KMS-11 (cell line): ENCODE measurements at regions not wholly inside any gene's neighbourhood (a gene's known extent, or its start where the extent isn't known, plus 50 kb on each side); places are given as distances from the start of the nearest gene placed in this dataset.

ENCODE experiments used
- H2AFZ ChIP-seq: fragments of 200-600 bp; sonication (generic); 2 replicates; pipeline ENCODE4 v1.6.1; 2016; ENCODE audit warnings: antibody characterized with exemption, mixed run types, low read depth
- H3K27ac ChIP-seq: fragments of 200-600 bp; sonication (generic); 2 replicates; pipeline ENCODE4 v1.6.1; 2016; ENCODE audit warnings: mild to moderate bottlenecking, mixed run types
- H3K27me3 ChIP-seq: fragments of 200-600 bp; sonication (generic); 2 replicates; pipeline ENCODE4 v1.6.1; 2017; ENCODE audit warnings: mild to moderate bottlenecking, low read depth, mixed run types, moderate library complexity; ENCODE audit not compliant: insufficient read depth
- H3K36me3 ChIP-seq: fragments of 200-600 bp; sonication (generic); 2 replicates; pipeline ENCODE4 v1.6.1; 2017; ENCODE audit warnings: mild to moderate bottlenecking, mixed run types; ENCODE audit not compliant: insufficient read depth
- H3K4me1 ChIP-seq: fragments of 200-600 bp; sonication (generic); 2 replicates; pipeline ENCODE4 v1.6.1; 2016; ENCODE audit warnings: mild to moderate bottlenecking, low read depth, mixed run types; ENCODE audit not compliant: poor library complexity, severe bottlenecking
- H3K4me2 ChIP-seq: fragments of 200-600 bp; sonication (generic); 2 replicates; pipeline ENCODE4 v1.7.0; 2016; ENCODE audit warnings: mild to moderate bottlenecking, mixed run types
- H3K4me3 ChIP-seq: fragments of 200-600 bp; sonication (generic); IDR thresholded peaks from 2 replicates; pipeline ENCODE4 v1.6.1; 2017; ENCODE audit warnings: low read depth, low read length, mixed read lengths; ENCODE audit not compliant: insufficient read depth
- H3K79me2 ChIP-seq: fragments of 200-600 bp; sonication (generic); 2 replicates; pipeline ENCODE4 v1.6.1; 2016; ENCODE audit warnings: low read depth, mixed run types; ENCODE audit not compliant: insufficient read depth
- H3K9ac ChIP-seq: fragments of 200-600 bp; sonication (generic); 2 replicates; pipeline ENCODE4 v1.6.1; 2016; ENCODE audit warnings: mild to moderate bottlenecking, mixed run types
- H4K20me1 ChIP-seq: fragments of 200-600 bp; sonication (generic); 2 replicates; pipeline ENCODE4 v1.6.1; 2016; ENCODE audit warnings: mild to moderate bottlenecking, mixed run types; ENCODE audit not compliant: insufficient read depth
- TF ChIP-seq, protein P1 (sequence below): fragments of 200-600 bp; sonication (generic); conservative IDR thresholded peaks from 2 replicates; pipeline ENCODE4 v1.6.1; 2017; ENCODE audit warnings: low read depth, mild to moderate bottlenecking, antibody characterized with exemption, low read length, moderate library complexity, mixed read lengths

DNA sequence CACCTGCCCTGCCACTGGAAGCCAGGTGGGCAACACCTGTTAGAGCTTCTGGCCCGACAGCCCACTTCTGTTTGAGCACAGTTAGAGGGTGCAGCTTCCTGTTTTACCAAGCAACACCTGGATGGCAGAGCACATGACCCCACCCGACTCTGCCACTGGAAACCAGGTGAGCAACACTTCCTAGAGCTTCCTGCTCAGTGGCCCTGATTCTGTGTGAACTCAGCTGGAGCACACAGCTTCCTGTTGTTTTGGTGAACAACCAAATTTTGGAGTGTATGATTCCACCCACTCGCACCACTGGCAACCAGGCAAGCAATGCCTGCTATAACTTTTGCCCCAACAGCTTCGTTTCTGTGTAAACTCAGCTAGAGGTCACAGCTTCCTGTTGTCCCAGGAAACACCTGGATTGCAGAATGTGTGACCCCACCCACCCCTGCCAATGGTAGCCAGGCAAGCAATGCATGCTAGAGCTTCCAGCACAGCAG, 163.8 kb upstream of the KLF8 start:
- H3K27ac ChIP-seq, result no peak overlapping the region
- H3K4me2 ChIP-seq, result no peak overlapping the region
- TF ChIP-seq, protein P1, sequence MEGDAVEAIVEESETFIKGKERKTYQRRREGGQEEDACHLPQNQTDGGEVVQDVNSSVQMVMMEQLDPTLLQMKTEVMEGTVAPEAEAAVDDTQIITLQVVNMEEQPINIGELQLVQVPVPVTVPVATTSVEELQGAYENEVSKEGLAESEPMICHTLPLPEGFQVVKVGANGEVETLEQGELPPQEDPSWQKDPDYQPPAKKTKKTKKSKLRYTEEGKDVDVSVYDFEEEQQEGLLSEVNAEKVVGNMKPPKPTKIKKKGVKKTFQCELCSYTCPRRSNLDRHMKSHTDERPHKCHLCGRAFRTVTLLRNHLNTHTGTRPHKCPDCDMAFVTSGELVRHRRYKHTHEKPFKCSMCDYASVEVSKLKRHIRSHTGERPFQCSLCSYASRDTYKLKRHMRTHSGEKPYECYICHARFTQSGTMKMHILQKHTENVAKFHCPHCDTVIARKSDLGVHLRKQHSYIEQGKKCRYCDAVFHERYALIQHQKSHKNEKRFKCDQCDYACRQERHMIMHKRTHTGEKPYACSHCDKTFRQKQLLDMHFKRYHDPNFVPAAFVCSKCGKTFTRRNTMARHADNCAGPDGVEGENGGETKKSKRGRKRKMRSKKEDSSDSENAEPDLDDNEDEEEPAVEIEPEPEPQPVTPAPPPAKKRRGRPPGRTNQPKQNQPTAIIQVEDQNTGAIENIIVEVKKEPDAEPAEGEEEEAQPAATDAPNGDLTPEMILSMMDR, result no peak
- no peaks in the 10 kb centered on the region for H3K27me3 ChIP-seq
- no peak overlapping the region for H3K4me3 ChIP-seq
- H3K36me3 ChIP-seq, result no peaks in the 10 kb centered on the region
- H3K4me1 ChIP-seq, result peaks cover 35% of the 10 kb centered on the region
- no peaks in the 10 kb centered on the region for H4K20me1 ChIP-seq
- no peaks in the 10 kb centered on the region for H3K79me2 ChIP-seq
- no peak overlapping the region for H3K9ac ChIP-seq
- no peak overlapping the region for H2AFZ ChIP-seq

DNA sequence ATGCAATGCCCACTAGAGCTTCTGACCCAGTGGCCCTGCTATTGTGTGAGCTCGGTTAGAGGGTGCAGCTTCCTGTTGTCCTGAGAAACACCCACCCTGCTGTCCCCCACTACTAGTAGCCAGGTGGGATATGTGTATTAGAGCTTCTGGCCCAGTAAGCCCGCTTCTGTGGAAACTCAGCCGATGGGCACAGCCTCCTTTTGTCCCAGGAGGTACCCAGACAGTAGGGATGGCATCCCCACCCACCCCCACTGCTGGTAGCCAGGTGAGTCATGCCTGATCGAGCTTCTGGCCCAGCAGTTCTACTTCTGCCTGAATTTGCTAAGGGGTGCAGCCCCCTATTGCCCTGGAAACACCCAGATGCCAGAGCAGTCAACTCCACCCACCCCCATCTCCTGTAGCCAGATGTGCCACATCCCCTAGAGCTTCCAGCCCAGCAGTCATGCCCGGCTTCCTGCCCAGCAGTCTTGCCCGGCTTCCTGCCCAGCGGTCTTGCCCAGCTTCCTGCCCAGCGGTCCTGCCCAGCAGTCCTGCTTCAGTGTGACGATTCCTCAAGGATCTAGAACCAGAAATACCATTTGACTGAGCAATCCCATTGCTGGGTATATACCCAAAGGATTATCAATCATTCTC, 162.7 kb upstream of the KLF8 start:
- Histone ChIP-seq H3K27ac (no peak overlapping the region), H3K9ac (no peak overlapping the region), H3K27me3 (no peaks in the 10 kb centered on the region), H3K36me3 (no peaks in the 10 kb centered on the region), H4K20me1 (no peaks in the 10 kb centered on the region), H3K79me2 (no peaks in the 10 kb centered on the region), H3K4me1 (peaks cover 35% of the 10 kb centered on the region), H3K4me2 (no peak overlapping the region), H2AFZ (no peak overlapping the region), H3K4me3 (no peak overlapping the region)
- TF ChIP-seq, protein P1, result no peak

DNA sequence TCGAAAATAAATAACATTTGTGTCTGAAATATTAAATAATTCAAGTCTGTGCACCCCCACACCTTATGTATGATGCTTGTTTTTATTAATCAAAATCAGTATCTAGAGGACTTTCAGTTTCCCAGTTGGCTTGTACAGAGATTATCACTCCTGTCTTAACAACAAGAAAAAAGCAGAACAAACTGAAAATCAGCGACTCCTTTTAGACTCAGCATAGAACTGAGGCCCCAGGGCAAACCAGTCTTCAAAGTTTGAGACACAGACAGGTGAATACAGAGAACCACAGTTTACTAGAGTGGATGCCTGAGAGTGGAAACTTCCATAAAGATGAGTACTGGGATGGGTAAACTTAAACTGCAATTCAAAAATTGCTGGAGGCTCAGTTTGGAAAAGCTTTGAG, 142.8 kb upstream of the KLF8 start:
- Histone ChIP-seq H2AFZ (no peak overlapping the region), H3K79me2 (no peaks in the 10 kb centered on the region), H3K27ac (no peak overlapping the region), H3K36me3 (no peaks in the 10 kb centered on the region), H3K4me1 (no peaks in the 10 kb centered on the region), H3K4me2 (no peak overlapping the region), H4K20me1 (no peaks in the 10 kb centered on the region), H3K27me3 (no peaks in the 10 kb centered on the region), H3K9ac (no peak overlapping the region), H3K4me3 (no peak overlapping the region)
- TF ChIP-seq, protein P1, result no peak

DNA sequence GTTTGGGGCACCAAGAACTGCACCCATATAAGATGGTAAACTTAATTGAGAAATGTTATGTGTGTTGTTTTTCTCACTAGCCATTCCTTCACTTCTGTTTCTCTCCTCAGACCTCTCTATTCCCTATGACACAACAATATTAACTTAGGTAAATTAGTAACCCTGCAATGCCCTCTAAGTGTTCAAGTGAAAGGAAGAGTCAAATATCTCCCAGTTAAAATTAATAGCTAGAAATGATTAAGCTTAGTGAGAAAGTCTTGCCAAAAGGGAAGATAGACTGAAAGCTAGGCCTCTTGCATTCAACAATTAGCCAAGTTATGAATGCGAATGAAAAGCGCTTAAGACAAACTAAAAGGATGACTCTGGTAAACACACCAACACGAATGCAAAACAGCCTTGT, 132.9 kb upstream of the KLF8 start:
- Histone ChIP-seq H3K4me3 (no peak overlapping the region), H2AFZ (no peak overlapping the region), H3K4me2 (no peak overlapping the region), H3K9ac (no peak overlapping the region), H3K4me1 (no peaks in the 10 kb centered on the region), H4K20me1 (no peaks in the 10 kb centered on the region), H3K27me3 (no peaks in the 10 kb centered on the region), H3K79me2 (no peaks in the 10 kb centered on the region), H3K36me3 (no peaks in the 10 kb centered on the region), H3K27ac (no peak overlapping the region)
- TF ChIP-seq, protein P1, result no peak
